Adrenal gland (tissue), 5 donors: ENCODE measurements at regions not wholly inside any gene's neighbourhood (a gene's known extent, or its start where the extent isn't known, plus 50 kb on each side); places are given as distances from the start of the nearest gene placed in this dataset.
"Not testable (repeated sequence)": the region's sequence is repeated elsewhere in the genome, so short reads cannot be mapped to it uniquely, and the experiment has no call there.

Source experiments
- POLR2A ChIP-seq, 2 donors: fragments of 450-650 bp; IDR thresholded peaks; one replicate each; pipeline ENCODE4 v1.6.1; 2017; ENCODE audit warnings: antibody characterized with exemption in 2 of 2, mild to moderate bottlenecking in 2 of 2, moderate library complexity in 1 of 2
- TF ChIP-seq, protein P1 (sequence below), 6 experiments: fragments of 450-650 bp in 4 of 6; fragments of 200-600 bp in 2 of 6; sonication (generic) in 1 of 6; IDR thresholded peaks; 1 replicate in 5 of 6; 2 replicates in 1 of 6; pipeline versions ENCODE4 v1.5.1 to v1.8.0; 2016 to 2021; ENCODE audit warnings: antibody characterized with exemption in 6 of 6, mild to moderate bottlenecking in 2 of 6, moderate library complexity in 1 of 6
- donor health status: DM: no; HTN: no; CAD: no.

DNA sequence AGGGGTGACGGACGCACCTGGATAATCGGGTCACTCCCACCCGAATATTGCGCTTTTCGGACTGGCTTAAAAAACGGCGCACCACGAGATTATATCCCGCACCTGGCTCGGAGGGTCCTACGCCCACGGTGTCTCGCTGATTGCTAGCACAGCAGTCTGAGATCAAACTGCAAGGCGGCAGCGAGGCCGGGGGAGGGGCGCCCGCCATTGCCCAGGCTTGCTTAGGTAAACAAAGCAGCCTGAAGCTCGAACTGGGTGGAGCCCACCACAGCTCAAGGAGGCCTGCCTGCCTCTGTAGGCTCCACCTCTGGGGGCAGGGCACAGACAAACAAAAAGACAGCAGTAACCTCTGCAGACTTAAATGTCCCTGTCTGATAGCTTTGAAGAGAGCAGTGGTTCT lies 294.9 kb upstream of the DIO3 start:
- TF ChIP-seq, protein P1, sequence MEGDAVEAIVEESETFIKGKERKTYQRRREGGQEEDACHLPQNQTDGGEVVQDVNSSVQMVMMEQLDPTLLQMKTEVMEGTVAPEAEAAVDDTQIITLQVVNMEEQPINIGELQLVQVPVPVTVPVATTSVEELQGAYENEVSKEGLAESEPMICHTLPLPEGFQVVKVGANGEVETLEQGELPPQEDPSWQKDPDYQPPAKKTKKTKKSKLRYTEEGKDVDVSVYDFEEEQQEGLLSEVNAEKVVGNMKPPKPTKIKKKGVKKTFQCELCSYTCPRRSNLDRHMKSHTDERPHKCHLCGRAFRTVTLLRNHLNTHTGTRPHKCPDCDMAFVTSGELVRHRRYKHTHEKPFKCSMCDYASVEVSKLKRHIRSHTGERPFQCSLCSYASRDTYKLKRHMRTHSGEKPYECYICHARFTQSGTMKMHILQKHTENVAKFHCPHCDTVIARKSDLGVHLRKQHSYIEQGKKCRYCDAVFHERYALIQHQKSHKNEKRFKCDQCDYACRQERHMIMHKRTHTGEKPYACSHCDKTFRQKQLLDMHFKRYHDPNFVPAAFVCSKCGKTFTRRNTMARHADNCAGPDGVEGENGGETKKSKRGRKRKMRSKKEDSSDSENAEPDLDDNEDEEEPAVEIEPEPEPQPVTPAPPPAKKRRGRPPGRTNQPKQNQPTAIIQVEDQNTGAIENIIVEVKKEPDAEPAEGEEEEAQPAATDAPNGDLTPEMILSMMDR (IDR thresholded peaks at IDR 0.05): not testable (repeated sequence)
- TF ChIP-seq POLR2A (IDR thresholded peaks at IDR 0.05): not testable (repeated sequence)
